Vagina (tissue), 2 donors: ENCODE measurements at regions not wholly inside any gene's neighbourhood (a gene's known extent, or its start where the extent isn't known, plus 50 kb on each side); places are given as distances from the start of the nearest gene placed in this dataset.

Experiments
- CTCF ChIP-seq, 3 experiments: fragments of 450-650 bp in 2 of 3; fragments of 200-600 bp in 1 of 3; sonication (generic) in 1 of 3; IDR thresholded peaks; one replicate each; pipeline ENCODE4 v1.5.1; 2017 to 2019; ENCODE audit warnings: antibody characterized with exemption in 3 of 3, mild to moderate bottlenecking in 2 of 3, moderate library complexity in 2 of 3
- POLR2A ChIP-seq, 2 donors: fragments of 450-650 bp; IDR thresholded peaks; one replicate each; pipeline ENCODE4 v1.6.1; 2017; ENCODE audit warnings: antibody characterized with exemption in 2 of 2, mild to moderate bottlenecking in 2 of 2, moderate library complexity in 2 of 2
- POLR2AphosphoS5 ChIP-seq, 2 donors: sonication (generic); formaldehyde crosslinking; IDR thresholded peaks; one replicate each; pipeline ENCODE4 v1.9.0; 2017; ENCODE audit warnings: antibody characterized with exemption in 2 of 2, mild to moderate bottlenecking in 2 of 2, low read depth in 1 of 2; ENCODE audit not compliant: insufficient read depth in 1 of 2

- TF ChIP-seq CTCF (IDR thresholded peaks at IDR 0.05): no peak
- no peak for TF ChIP-seq POLR2A (IDR thresholded peaks at IDR 0.05)
- TF ChIP-seq POLR2AphosphoS5 (IDR thresholded peaks at IDR 0.05; ENCODE audit: insufficient read depth in 1 of 2, low read depth in 1 of 2): no peak
These were observed 430.9 kb downstream of the BRD1 start for GRCh38 chr22:49396817-49397216.
